Endodermal cell (in vitro differentiated cells): ENCODE measurements at regions not wholly inside any gene's neighbourhood (a gene's known extent, or its start where the extent isn't known, plus 50 kb on each side); places are given as distances from the start of the nearest gene placed in this dataset.

ENCODE experiments used
- DNase-seq: peaks from one replicate; pipeline ENCODE4 v3.0.0-alpha.2; 2017
- H3K27ac ChIP-seq: 2 replicates; pipeline ENCODE4 v1.5.1; 2013; ENCODE audit warnings: mild to moderate bottlenecking, low read depth, low read length, moderate library complexity
- H3K27me3 ChIP-seq: 2 replicates; pipeline ENCODE4 v1.6.1; 2013; ENCODE audit warnings: mild to moderate bottlenecking, low read length, moderate library complexity; ENCODE audit not compliant: insufficient read depth, control insufficient read depth, poor library complexity, severe bottlenecking
- H3K36me3 ChIP-seq: 2 replicates; pipeline ENCODE4 v1.7.0; 2013; ENCODE audit warnings: mild to moderate bottlenecking, low read length, moderate library complexity; ENCODE audit not compliant: control insufficient read depth, insufficient read depth
- H3K4me1 ChIP-seq: one replicate; pipeline ENCODE4 v1.7.0; 2013; ENCODE audit warnings: low read length; ENCODE audit not compliant: control insufficient read depth, insufficient read depth
- H3K4me3 ChIP-seq: 2 replicates; pipeline ENCODE4 v1.5.1; 2013; ENCODE audit warnings: mild to moderate bottlenecking, low read length, moderate library complexity
- H3K9ac ChIP-seq: 2 replicates; pipeline ENCODE4 v1.6.1; 2013; ENCODE audit warnings: mild to moderate bottlenecking, low read length, moderate library complexity; ENCODE audit not compliant: poor library complexity, severe bottlenecking; ENCODE audit errors: extremely low read depth
- H3K9me3 ChIP-seq: 2 replicates; pipeline ENCODE4 v1.6.1; 2013; ENCODE audit warnings: mild to moderate bottlenecking, low read length, moderate library complexity; ENCODE audit not compliant: control insufficient read depth
- H3K27ac Mint-ChIP-seq: 2 replicates; pipeline ENCODE4 v1.8.0; 2020; ENCODE audit warnings: mixed read lengths
- H3K27me3 Mint-ChIP-seq: 2 replicates; pipeline ENCODE4 v1.8.0; 2021; ENCODE audit warnings: mild to moderate bottlenecking, mixed read lengths; ENCODE audit not compliant: insufficient read depth
- H3K36me3 Mint-ChIP-seq: 2 replicates; pipeline ENCODE4 v1.8.0; 2020; ENCODE audit warnings: low read depth, mixed read lengths
- H3K4me1 Mint-ChIP-seq: 2 replicates; pipeline ENCODE4 v1.8.0; 2020; ENCODE audit warnings: mixed read lengths
- H3K4me3 Mint-ChIP-seq: 2 replicates; pipeline ENCODE4 v1.8.0; 2020; ENCODE audit warnings: mild to moderate bottlenecking, moderate library complexity, mixed read lengths
- H3K9me3 Mint-ChIP-seq: 2 replicates; pipeline ENCODE4 v1.8.0; 2020; ENCODE audit warnings: mild to moderate bottlenecking, mixed read lengths
- WGBS, 2 experiments: methylation state at CpG; one replicate each; pipeline versions ENCODE4 v1.1.5 to v1.1.7; 2013; ENCODE audit warnings: missing lambda C conversion rate in 2 of 2, mixed read lengths in 1 of 2; ENCODE audit not compliant: insufficient coverage in 1 of 2, insufficient read length in 1 of 2; 5-methylcytosine and 5-hydroxymethylcytosine counted together
- TF ChIP-seq, protein P1 (sequence below): fragments of 200-600 bp; sonication (generic); conservative IDR thresholded peaks from 2 replicates; pipeline ENCODE4 v1.5.0; 2021; ENCODE audit warnings: antibody characterized with exemption, mild to moderate bottlenecking

DNA sequence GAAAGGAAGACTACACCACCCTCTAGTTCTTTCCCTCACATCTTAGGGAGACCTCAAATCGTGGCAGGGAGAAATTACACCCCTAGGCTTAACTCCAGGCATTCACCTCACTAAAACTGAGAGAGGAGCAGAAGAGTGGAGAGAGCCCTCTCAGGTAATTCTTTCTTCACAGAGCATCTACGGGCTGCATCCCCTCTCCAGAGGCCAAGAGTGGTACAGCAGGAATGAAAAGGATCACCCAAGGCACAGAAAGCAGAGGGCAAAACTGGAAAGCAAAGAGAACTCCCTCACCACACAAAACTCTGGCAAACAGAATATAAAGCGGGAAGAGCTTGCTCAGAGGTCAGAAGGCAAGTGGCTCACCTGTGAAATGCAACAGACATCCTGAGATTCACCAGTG, 661.2 kb downstream of the TBC1D4 start:
- 88 to 100% methylated on average over 1 to 3 of the region's 3 CpGs for WGBS, 2 experiments
- no peak overlapping the region for H3K27ac ChIP-seq
- H3K9ac ChIP-seq: no peak overlapping the region
- no peaks in the 10 kb centered on the region for H3K27me3 ChIP-seq
- H3K27ac Mint-ChIP-seq: no peak overlapping the region
- no peak overlapping the region for H3K4me3 Mint-ChIP-seq
- TF ChIP-seq, protein P1, sequence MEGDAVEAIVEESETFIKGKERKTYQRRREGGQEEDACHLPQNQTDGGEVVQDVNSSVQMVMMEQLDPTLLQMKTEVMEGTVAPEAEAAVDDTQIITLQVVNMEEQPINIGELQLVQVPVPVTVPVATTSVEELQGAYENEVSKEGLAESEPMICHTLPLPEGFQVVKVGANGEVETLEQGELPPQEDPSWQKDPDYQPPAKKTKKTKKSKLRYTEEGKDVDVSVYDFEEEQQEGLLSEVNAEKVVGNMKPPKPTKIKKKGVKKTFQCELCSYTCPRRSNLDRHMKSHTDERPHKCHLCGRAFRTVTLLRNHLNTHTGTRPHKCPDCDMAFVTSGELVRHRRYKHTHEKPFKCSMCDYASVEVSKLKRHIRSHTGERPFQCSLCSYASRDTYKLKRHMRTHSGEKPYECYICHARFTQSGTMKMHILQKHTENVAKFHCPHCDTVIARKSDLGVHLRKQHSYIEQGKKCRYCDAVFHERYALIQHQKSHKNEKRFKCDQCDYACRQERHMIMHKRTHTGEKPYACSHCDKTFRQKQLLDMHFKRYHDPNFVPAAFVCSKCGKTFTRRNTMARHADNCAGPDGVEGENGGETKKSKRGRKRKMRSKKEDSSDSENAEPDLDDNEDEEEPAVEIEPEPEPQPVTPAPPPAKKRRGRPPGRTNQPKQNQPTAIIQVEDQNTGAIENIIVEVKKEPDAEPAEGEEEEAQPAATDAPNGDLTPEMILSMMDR: peak; percentile 54
- H3K4me1 Mint-ChIP-seq: peaks cover 10% of the 10 kb centered on the region
- peaks cover 4% of the 10 kb centered on the region for H3K9me3 Mint-ChIP-seq
- H3K36me3 Mint-ChIP-seq: no peaks in the 10 kb centered on the region
- no peaks in the 10 kb centered on the region for H3K9me3 ChIP-seq
- peak; percentile 59 for DNase-seq
- H3K4me1 ChIP-seq: peaks cover 4% of the 10 kb centered on the region
- H3K4me3 ChIP-seq: no peak overlapping the region
- no peaks in the 10 kb centered on the region for H3K27me3 Mint-ChIP-seq
- H3K36me3 ChIP-seq: no peaks in the 10 kb centered on the region

DNA sequence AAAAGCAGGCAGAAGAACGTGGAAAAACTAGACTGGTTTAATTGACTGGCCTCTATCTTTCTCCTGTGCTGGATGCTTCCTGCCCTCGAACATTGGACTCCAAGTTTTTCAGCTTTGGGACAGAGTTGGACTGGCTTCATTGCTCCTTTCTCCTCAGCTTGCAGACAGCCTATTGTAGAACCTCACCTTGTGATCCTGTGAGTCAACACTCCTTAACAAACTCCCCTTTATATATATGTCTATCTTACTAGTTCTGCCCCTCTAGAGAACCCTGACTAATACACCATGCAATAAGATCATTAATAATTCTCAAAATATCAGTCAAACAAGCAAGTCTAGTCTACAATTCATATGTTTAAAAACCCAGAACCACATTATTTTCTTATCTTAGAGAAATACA, 662.4 kb downstream of the TBC1D4 start:
- Mint-ChIP-seq H3K27ac (peak overlapping the region; percentile 42), H3K9me3 (no peaks in the 10 kb centered on the region), H3K4me3 (peak overlapping the region; percentile 5), H3K36me3 (no peaks in the 10 kb centered on the region), H3K4me1 (peaks cover 10% of the 10 kb centered on the region), H3K27me3 (no peaks in the 10 kb centered on the region)
- Histone ChIP-seq H3K4me3 (peak overlapping the region; percentile 33), H3K36me3 (no peaks in the 10 kb centered on the region), H3K4me1 (peaks cover 4% of the 10 kb centered on the region), H3K27me3 (no peaks in the 10 kb centered on the region), H3K27ac (no peak overlapping the region), H3K9ac (no peak overlapping the region), H3K9me3 (no peaks in the 10 kb centered on the region)
- 69 to 72% methylated on average over 2 of the region's 2 CpGs for WGBS, 2 experiments
- TF ChIP-seq, protein P1: no peak
- no peak for DNase-seq

GRCh38 chr13:74816737-74817136, 665.2 kb downstream of the TBC1D4 start:
- Histone ChIP-seq H3K4me1 (peaks cover 4% of the 10 kb centered on the region), H3K27me3 (no peaks in the 10 kb centered on the region), H3K9me3 (peaks cover 15% of the 10 kb centered on the region), H3K27ac (no peak overlapping the region), H3K9ac (no peak overlapping the region), H3K36me3 (no peaks in the 10 kb centered on the region), H3K4me3 (no peak overlapping the region)
- H3K36me3 Mint-ChIP-seq: no peaks in the 10 kb centered on the region
- 100% methylated on average over 1 of the region's 1 CpG; no CpG with 5 or more reads in 1 of the 2 experiments for WGBS, 2 experiments
- DNase-seq: no peak
- no peaks in the 10 kb centered on the region for H3K27me3 Mint-ChIP-seq
- H3K9me3 Mint-ChIP-seq: peaks cover 18% of the 10 kb centered on the region
- TF ChIP-seq, protein P1: no peak
- H3K4me1 Mint-ChIP-seq: peaks cover 10% of the 10 kb centered on the region
- H3K27ac Mint-ChIP-seq: no peak overlapping the region
- H3K4me3 Mint-ChIP-seq: no peak overlapping the region
